ENCODE measurements at regions not wholly inside any gene's neighbourhood (a gene's known extent, or its start where the extent isn't known, plus 50 kb on each side); places are given as distances from the start of the nearest gene placed in this dataset.
A peak's percentile ranks its signal among the peaks of the same experiment; 100 is the strongest.

GRCh38 chr5:116650964-116651363, 76.3 kb upstream of the SEMA6A start:
- no peak for DNase-seq (ENCODE audit: low spot score)

- DNase-seq (ENCODE audit: low spot score), result peak; percentile 78
Observed at GRCh38 chr5:116650544-116650943, 75.9 kb upstream of the SEMA6A start.

GRCh38 chr5:116646611-116647289, 72.1 kb upstream of the SEMA6A start:
- DNase-seq (ENCODE audit: low spot score), result no peak

GRCh38 chr5:116645627-116646026, 71.0 kb upstream of the SEMA6A start:
- no peak for DNase-seq (ENCODE audit: low spot score)

GRCh38 chr5:116640236-116640635, 65.6 kb upstream of the SEMA6A start:
- no peak for DNase-seq (ENCODE audit: low spot score)

GRCh38 chr5:116637149-116637740, 62.6 kb upstream of the SEMA6A start:
- DNase-seq (ENCODE audit: low spot score), result no peak

- DNase-seq (ENCODE audit: low spot score), result no peak
Observed at GRCh38 chr5:116632890-116633289, 58.3 kb upstream of the SEMA6A start.

GRCh38 chr5:116631147-116631546, 56.5 kb upstream of the SEMA6A start:
- DNase-seq (ENCODE audit: low spot score), result no peak

GRCh38 chr5:116629168-116629567, 54.5 kb upstream of the SEMA6A start:
- no peak for DNase-seq (ENCODE audit: low spot score)

GRCh38 chr5:116626945-116627679, 52.5 kb upstream of the SEMA6A start:
- no peak for DNase-seq (ENCODE audit: low spot score)

GRCh38 chr5:116626272-116626723, 51.7 kb upstream of the SEMA6A start:
- peak; percentile 79 for DNase-seq (ENCODE audit: low spot score)
